Right atrium auricular region (tissue), 2 donors: ENCODE measurements at regions not wholly inside any gene's neighbourhood (a gene's known extent, or its start where the extent isn't known, plus 50 kb on each side); places are given as distances from the start of the nearest gene placed in this dataset.

Source experiments
- DNase-seq: peaks from one replicate; pipeline ENCODE4 v3.0.0-alpha.2; 2019; ENCODE audit warnings: low spot score
- H3K27ac ChIP-seq, 2 donors: fragments of 200-600 bp; sonication (generic); 1 replicate in 1 of 2; 2 replicates in 1 of 2; pipeline ENCODE4 v1.5.1; 2016 to 2019
- H3K27me3 ChIP-seq, 2 donors: fragments of 200-600 bp; sonication (generic); one replicate each; pipeline versions ENCODE4 v1.5.1 to v1.6.0; 2017 to 2019
- H3K36me3 ChIP-seq: fragments of 200-600 bp; sonication (generic); one replicate; pipeline ENCODE4 v1.5.1; 2016
- H3K4me1 ChIP-seq, 2 donors: fragments of 200-600 bp; sonication (generic); one replicate each; pipeline versions ENCODE4 v1.5.1 to v1.6.0; 2017 to 2019
- H3K4me3 ChIP-seq, 2 donors: fragments of 200-600 bp; sonication (generic); 1 replicate in 1 of 2; 2 replicates in 1 of 2; pipeline ENCODE4 v1.5.1; 2017 to 2019; ENCODE audit warnings: mild to moderate bottlenecking in 1 of 2, moderate library complexity in 1 of 2
- H3K9me3 ChIP-seq, 2 donors: fragments of 200-600 bp; sonication (generic); one replicate each; pipeline ENCODE4 v1.5.1; 2019
- CTCF ChIP-seq, 2 donors: fragments of 200-600 bp; sonication (generic); IDR thresholded peaks; one replicate each; pipeline ENCODE4 v1.5.1; 2019; ENCODE audit warnings: antibody characterized with exemption in 2 of 2

- H3K4me3 ChIP-seq = no peak overlapping the region
- H3K36me3 ChIP-seq = no peaks in the 10 kb centered on the region
- no peaks in the 10 kb centered on the region for H3K4me1 ChIP-seq
- H3K27ac ChIP-seq = no peak overlapping the region
- no peaks in the 10 kb centered on the region for H3K9me3 ChIP-seq
- H3K27me3 ChIP-seq = no peaks in the 10 kb centered on the region
- no peak for DNase-seq
- no peak for TF ChIP-seq CTCF (IDR thresholded peaks at IDR 0.05)
Measured at GRCh38 chrX:121120690-121121605, 73.5 kb downstream of the GLUD2 start.

GRCh38 chrX:121122332-121122731 is 74.9 kb downstream of the GLUD2 start:
- no peak for TF ChIP-seq CTCF (IDR thresholded peaks at IDR 0.05)
- no peak overlapping the region for H3K27ac ChIP-seq
- no peak overlapping the region for H3K4me3 ChIP-seq
- no peaks in the 10 kb centered on the region for H3K27me3 ChIP-seq
- no peaks in the 10 kb centered on the region for H3K4me1 ChIP-seq
- no peak for DNase-seq
- no peaks in the 10 kb centered on the region for H3K9me3 ChIP-seq
- no peaks in the 10 kb centered on the region for H3K36me3 ChIP-seq

GRCh38 chrX:121128925-121129877 is 81.8 kb downstream of the GLUD2 start:
- no peak overlapping the region for H3K27ac ChIP-seq
- TF ChIP-seq CTCF (IDR thresholded peaks at IDR 0.05) = no peak

GRCh38 chrX:121132675-121133074 is 85.3 kb downstream of the GLUD2 start:
- Histone ChIP-seq H3K27ac (no peak overlapping the region), H3K27me3 (no peaks in the 10 kb centered on the region), H3K36me3 (no peaks in the 10 kb centered on the region), H3K4me3 (no peak overlapping the region), H3K9me3 (no peaks in the 10 kb centered on the region), H3K4me1 (no peaks in the 10 kb centered on the region)
- TF ChIP-seq CTCF (IDR thresholded peaks at IDR 0.05) = no peak
- DNase-seq = no peak

More at GRCh38 chrX:121128925-121129877, 81.8 kb downstream of the GLUD2 start:
- H3K4me3 ChIP-seq = no peak overlapping the region
- H3K27me3 ChIP-seq = no peaks in the 10 kb centered on the region
- no peaks in the 10 kb centered on the region for H3K9me3 ChIP-seq
- H3K36me3 ChIP-seq = no peaks in the 10 kb centered on the region
- no peaks in the 10 kb centered on the region for H3K4me1 ChIP-seq
- DNase-seq = no peak

GRCh38 chrX:121135488-121136207 is 88.2 kb downstream of the GLUD2 start:
- Histone ChIP-seq H3K27ac (no peak overlapping the region), H3K9me3 (no peaks in the 10 kb centered on the region)
- no peak for TF ChIP-seq CTCF (IDR thresholded peaks at IDR 0.05)

More at GRCh38 chrX:121135488-121136207, 88.2 kb downstream of the GLUD2 start:
- no peaks in the 10 kb centered on the region for H3K4me1 ChIP-seq
- H3K27me3 ChIP-seq = no peaks in the 10 kb centered on the region
- no peak for DNase-seq
- no peaks in the 10 kb centered on the region for H3K36me3 ChIP-seq
- H3K4me3 ChIP-seq = no peak overlapping the region
